Cerebellar cortex (tissue), 1 donor: ENCODE measurements at regions not wholly inside any gene's neighbourhood (a gene's known extent, or its start where the extent isn't known, plus 50 kb on each side); places are given as distances from the start of the nearest gene placed in this dataset.

Experiments used
- DNase-seq: peaks from one replicate; pipeline ENCODE4 v3.0.0-alpha.2; 2015; ENCODE audit warnings: low spot score

DNA sequence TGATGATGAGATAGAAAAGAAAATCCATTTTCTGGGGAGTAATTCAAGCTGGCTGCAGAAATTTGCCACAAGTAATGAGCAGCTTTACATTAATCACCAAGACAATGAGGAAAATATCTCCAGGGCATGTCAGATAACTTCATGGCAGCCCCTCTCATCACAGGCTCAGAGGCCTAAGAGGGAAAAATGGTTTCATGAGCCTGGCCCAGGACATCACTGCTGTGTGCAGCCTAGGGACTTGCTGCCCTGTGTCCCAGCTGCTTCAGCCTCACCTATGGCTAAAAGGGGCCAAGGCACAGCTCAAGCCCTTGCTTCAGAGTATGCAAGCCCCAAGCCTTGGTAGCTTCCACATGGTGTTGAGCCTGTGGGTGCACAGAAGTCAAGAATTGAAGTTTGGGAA lies 161.7 kb downstream of the OPA1 start:
- DNase-seq: no peak

DNA sequence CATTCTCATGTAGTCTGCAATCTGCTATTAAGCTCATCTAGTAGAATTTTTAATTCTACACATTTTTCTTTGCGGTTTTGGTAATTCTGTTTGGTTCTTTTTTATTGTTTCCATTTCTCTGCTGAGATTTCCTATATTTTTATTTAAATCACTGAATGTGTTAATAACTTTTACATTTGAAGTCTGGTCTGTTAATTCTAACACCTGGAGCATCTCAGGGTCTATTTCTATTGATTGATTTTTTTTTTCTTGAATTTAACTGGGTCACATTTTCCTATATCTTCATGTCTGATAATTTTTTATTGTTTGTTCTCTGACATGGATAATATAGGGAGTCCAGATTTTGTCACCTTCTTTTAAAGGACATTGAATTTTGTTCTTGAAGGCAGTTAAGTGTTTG lies 163.5 kb downstream of the OPA1 start:
- DNase-seq: no peak

DNA sequence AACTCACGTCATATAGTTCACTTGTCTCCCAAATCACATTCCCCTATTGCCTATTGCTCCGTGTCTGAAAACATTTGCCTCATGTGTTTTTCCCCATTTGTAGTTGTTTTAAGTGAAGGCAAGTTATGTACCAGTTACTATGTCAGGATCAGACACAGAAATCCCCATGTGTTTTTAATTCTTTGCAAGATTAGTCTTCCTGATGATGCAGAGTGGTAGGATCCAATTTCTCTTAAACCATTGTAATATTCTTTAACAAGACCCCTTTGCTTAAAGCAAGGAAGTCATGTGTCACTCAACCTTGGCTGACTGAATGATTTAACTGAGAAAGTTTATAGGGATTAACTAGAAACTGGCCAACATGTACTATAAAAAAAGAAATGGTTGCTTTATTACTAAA lies 164.4 kb downstream of the OPA1 start:
- DNase-seq: no peak

DNA sequence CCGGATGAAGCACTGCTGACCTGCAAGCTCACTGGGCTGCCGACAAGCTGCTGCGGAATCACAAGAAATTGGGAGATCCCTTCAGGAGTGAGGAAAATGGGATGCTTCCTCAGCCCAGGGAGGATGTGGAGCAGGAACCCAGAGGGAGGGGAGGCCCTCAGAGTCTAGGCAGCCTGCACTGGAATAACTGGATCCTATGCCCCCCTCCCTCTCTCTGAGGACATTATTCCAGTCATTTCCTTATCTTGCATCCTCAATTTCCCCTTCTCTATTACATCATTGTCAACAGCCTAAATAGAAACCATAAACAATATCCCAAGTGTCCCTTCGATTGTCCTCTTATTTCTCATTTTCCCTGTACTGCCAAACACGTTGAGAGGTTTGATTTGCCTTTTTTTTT lies 169.0 kb downstream of the OPA1 start:
- no peak for DNase-seq

DNA sequence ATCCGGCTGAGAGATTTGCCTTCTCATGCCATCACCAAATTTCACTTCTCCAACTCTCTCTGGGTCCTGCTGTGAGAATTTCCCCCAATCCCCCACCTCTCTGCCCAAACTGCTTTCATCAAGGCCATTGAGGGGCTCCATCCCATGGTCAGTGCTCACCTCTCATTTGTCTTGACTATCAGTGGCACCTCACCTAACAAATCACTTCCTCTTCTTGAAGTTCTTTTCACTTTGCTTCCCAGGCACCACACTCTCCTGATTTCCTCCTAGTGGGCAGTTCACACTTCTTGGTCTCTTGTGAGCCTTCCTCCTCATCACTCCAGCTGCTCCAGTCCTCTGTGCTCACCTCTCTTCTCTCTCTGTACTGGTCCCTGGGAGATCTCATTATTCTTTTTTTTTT lies 169.6 kb downstream of the OPA1 start:
- no peak for DNase-seq

DNA sequence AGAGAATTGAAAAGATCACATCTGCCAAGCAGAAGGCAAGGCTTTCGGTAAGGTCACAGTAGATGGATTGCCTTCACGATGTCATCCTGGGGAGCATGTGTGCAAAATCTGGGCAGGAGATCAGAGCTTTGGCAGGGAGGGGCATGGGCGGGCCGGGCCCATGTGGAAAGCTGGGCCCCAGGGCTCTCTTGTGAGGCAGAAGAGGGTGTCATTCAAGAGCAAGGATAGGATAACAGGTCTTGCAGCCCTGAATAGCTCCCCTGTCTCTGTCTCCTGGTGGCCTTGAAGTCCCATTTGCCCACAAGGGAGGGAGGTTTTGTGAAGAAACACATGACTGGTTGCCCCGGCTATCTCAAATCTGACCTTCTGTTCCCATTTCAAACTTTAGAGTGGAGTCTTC lies 172.0 kb downstream of the OPA1 start:
- no peak for DNase-seq

DNA sequence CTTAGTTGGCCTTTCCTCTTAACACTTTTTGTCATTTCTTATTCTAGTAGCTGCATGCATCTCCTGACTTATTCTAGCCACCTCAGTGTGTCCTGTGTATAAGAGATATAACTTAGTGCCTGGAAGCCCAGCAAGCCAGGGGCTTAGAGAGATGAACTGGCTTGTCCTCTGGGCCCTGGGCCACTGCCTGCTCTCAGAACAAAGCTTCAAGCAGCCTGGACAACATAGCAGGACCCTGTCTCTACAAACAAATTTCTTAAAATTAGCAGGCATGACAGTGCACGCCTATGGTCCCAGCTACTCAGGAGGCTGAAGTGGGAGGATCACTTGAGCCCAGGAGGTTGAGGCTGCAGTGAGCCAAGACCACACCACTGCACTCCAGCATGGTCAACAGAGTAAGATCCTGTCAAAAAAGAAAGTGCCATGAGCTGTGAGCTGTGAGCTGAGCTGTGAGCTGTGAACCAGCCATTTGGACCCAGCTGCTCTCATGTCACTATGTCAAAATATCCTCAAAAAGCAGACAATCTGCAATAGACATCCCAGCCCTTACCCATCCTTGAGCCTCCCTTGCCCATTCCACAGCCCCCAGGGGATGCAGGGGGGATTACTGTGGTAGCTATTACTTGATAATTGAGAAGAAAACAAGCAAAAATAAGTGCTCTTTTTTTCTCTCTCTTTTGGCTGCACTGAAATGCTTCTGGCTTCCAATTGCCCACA lies 174.5 kb downstream of the OPA1 start:
- no peak for DNase-seq

DNA sequence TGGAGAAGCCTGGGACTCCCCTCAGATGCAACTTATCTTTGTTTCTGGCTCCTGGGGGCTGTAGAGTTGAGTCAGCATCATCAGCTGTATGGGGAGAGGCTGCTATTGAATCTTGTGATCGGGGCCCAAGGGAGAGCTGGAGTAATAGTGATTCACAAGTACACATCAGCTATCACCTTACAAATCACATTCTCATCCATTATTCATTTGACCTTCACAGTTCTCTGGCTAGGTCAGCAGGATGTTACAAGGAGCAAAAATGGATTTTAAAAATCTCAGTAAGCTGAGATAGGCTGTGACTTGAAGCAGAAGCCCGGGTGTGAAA lies 175.0 kb downstream of the OPA1 start:
- no peak for DNase-seq

DNA sequence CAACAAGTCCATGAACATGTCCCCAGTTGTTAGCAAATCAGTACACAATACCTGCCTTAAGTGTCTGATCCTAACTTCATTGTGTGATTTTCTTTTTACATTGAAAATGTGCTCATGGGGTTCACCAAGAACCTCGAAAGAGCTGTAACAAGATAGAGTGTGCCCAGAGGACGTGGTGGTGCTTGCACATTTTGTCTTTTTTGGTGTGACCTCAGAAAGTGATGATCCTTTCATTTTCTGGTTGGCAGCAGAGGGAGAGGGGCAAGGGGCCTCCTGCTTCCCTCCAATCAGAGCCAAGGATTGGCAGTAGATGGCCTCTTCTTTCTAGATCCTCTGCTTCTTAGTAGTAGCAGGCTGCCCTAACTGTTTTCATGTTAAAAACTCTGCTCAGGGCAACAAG lies 176.4 kb downstream of the OPA1 start:
- no peak for DNase-seq

DNA sequence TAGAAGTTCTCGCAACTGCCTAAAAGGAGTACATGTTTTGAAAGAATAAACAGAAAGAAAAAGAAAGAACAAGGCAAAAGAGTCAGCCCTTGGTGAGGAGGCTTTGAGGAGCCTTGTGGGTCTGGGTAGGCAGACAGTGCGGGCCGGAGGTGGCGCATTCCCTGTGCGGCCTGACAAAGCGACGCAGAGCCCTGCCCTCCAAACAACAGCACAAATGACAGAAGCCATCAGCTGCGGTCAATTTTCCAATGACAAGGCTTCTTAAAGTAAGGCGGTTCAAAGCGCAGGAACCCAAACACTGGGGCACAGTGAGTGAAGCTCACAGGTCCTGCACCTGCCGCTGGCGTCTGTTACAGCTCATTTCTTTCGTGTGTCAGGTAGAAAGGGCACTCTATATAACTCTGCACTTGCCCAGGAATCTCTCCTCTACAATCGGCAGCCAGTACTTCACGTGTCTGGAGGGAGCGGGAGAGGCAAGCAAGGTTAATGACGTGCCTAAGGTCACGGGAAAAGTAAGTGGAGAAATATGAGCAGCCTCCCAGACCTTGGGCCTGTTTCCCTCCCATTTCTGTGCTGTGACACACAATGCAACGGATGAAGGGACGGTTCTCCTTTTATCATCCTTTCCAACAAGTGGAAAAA lies 178.1 kb downstream of the OPA1 start:
- DNase-seq: no peak

DNA sequence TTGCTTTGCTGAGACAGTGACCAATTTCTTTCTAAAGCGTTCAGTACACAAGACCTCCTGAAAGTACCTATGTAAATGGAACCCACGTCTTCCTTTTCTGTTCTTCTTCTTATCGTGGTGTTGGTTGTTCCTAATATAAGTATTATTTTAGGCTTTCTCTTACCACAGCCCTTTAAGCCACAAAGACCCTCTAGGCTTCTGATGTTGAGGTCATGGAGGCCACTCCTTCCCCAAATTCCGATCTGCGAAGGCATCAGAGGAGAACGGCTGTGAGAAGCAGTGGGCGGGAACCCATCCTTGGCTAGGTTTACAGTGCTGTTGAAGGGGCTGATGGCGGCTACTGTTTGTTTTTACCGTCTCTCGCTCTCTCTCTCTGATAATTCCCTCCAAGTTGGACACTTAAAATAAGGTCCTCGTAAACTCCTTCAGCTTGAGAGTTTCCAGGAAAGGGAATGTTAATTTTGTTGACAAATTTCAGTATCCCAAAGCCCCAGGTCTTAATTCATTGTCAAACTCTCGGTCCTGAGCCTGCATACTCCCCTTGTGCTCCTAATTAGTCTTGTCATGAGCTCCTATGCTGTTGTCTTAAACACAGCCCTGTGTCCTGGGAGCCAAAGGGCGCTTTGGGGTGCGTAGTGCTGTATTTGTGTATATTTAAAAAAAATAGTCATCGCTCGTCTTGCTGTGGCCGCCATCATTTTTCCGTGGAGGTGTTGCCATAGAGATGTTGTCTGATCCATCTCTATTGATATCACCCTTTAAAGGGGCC lies 178.8 kb downstream of the OPA1 start:
- DNase-seq: no peak

DNA sequence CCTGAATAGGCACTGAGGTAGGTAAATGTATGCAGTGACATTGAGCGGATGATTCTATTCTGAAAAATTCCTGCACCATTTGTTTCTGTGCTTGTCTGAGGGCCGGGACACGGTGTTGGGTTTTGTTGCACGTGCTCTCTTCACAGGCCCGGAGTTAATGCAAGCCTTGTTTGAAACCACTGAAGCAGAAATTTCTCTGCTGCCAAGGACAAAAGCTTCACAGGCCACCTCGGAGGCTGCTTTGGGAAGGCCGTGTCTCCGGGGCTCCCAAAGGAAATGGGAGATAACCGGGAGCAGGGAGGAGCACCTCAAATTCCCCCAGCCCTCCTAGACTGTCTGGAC lies 179.4 kb downstream of the OPA1 start:
- DNase-seq: no peak

DNA sequence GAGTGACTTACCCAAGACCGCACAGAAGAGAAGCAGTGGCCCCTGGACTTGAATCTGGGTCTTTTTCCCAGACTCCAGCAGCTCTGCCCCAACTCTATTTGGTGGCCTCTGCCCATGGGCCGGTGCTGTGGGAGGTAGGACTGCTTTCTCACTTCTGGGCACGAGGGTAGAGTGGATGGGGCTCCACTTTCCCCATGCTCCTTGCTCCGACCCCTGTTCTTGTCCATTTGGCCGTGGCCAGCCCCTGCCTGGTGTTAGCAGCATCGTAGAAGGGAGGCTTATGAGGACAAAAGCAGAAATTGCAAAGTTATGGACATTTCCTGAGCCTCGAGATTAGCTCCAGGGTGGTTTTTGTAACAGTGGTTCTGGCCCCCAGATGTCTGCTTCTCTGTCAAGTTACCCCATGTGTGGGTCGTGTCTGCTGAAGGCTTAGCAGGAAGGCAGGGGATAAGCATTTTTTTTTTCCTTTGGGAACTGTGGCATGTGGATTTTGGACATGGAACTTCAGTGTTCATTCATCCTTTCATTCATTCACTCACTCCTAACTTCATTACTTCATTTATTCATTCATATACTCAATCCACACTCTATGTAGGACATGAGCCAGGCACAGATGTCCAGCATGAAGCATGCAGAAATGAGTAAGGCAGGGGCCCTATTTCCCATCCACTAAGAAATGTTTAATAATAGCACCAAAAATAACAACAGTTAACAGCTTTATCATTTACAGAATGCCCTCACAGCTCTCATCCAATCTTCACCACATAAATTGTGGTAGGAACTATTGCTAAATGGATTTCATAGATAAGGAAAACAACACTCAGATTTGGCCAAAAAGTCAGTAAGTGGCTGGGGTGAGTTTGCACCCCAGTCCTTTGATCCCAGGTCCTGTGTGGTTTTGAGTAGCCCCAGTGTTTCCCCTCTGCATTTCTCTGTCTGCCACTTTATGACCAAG lies 180.5 kb downstream of the OPA1 start:
- DNase-seq: no peak

DNA sequence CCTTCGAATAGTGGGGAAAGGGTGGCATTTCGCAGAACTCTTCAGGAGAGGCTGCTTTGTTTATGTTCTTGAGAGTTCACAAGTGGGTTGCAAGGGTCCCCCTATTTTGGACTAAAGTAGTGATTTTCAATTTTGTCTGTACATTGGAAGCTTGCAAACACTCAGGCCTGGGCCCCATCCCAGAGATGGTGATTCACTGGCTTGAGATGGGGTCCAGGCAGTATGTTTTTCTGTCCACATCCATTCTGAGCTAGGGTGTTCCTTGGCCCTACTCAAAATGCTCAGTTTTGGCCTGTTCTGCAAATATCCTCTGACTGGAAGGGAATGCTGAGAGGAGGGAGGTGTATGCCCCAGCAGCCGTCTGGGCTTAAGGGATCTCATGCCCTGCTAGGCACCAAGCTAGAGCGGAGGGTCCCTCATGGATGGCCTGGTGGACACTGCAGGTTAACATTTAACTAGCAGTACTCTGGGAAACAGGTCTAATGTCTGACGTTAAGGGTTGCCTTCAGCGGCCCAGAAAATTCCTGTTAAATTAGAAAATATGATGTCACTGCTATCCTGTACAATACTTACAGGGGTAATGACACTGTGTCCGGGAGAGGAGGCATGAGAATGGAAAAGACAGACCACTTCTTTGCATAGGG lies 181.4 kb downstream of the OPA1 start:
- DNase-seq: no peak

DNA sequence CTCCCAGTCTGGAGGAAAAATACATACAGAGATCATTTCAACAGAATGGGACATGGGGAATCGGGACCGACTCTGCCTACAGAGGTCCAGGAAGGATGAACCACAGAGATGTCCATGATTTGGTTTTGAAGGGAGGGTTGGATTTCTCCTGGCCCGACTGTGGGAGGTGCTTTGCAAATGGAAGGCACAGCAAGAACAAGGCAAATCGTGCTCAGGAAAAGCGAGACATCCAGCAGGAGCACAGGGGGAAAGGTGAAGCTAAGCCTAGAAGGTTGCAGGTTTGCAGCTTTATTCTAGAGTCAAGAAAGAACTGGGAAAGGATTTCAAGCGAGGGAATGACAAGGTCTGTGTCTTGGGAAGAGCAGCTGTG lies 181.9 kb downstream of the OPA1 start:
- DNase-seq: no peak

DNA sequence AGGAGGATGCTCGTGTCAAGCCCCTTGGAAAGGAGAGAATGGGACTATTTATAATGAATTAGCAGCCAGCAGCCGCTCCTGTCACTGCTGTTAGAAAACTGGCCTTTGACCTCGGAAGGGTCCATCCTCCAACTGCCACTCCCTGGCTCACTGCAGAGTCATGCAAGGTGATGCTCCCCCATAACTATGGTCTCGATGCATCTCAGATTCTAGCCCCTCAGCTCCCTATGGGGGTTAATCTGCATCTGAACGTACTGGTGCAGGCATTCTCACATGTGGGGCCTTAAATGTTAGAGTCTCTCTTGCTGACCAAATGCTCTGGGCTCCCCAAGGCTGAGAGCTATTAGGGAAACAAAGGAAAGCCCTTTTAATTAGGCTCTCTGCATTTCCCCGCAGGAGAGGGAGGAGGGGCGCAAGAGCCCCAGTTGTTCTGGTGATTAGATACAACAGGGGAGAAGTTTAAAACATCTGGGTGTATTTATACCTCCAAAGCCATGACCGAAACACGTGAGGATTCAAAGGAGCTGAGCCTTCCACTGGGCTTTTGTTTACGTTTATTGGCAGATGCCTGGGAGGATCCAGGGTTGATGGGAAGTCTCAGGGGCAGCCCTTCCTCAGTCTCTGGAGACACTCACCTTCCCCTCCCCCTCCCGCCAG lies 182.5 kb downstream of the OPA1 start:
- no peak for DNase-seq

DNA sequence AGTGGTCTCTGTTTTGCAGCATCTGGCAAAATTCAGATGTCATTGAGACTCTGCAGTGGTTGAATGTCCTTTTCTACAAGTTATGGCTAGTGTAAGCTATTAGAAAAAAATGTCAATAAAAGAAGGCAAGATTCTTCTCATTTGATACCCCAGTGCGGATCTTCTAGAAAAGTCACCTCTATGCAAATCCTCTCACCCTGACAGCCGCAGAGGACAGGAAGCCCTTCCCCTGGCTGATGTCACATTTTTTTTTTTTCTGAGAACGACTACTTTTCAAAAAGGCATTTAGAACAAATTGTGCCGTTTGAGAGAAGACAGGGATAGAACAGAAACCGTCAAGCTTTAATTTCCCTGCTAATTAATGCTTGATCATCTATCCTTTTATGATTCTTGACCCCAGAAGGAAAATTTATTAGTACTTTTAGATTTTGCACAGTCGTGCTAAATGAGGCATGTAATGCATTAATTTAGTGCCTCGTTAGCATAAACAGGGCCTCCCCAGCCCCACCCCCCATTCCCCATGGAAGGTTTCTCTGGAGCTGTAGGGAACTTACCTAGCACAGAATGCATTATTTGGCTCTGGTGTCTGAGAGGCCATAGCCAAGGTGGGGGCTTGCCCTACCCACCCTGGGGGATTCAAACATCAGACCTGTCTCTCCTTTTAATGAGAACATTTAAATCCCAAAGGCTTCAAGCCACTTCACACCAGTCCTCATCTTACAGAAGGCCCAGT lies 183.8 kb downstream of the OPA1 start:
- DNase-seq: no peak

DNA sequence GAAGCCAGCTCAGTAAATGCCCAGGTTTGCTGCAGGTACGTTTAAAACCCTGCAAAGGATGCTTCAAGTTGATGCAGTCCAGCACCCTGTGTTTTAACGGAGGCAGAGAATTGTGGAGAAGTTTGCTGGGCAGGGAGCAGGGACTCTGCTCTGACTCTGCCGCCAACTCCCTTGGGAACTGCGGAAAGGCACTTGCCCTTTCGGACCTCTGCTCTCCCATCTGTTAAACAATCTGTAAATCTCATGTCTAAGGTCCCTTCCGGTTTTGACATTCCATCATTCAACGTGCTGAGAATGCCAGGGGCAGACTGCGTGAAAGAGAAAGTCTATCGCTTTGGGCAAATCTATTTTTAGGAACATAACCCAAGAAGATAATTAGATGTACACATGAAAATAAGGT lies 184.5 kb downstream of the OPA1 start:
- DNase-seq: no peak

DNA sequence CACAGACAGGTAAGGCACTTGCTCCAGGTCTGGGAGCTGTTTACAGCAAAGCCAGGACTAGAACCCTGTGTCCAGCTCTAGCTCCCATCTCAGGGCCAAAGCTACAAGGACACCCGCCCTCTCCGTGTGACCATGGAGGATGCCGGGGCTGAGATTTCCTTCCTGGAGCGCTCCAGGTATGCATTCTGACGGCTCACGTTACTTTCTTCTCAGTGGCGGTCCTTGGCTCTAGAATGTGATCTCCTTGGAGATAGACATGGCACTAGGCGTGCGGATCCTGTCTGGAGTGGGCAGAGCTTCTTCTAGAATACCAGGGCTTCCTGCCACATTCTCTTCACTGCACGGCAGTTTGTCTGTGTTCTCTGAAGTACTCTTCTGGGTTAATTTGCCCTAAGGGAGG lies 185.7 kb downstream of the OPA1 start:
- DNase-seq: no peak

DNA sequence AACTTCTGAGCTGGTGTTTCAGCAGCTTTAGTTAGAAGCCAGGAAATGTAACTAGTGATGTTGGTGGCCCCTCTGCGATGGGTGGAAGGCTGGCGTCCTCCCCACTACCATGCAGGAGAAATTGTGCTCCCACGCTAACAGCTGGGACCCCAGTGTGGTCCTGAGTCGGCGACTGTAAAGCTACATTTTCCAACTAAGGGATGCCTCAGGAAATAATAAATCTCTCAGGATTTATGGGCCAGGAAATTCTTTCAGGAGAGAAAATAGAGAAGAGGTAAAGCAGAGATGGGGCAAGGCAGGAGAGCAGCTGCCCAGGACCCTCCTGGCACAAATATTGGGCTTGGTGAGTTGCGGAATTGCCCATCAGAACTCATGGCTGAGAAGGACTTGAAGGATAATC lies 186.9 kb downstream of the OPA1 start:
- DNase-seq: no peak

DNA sequence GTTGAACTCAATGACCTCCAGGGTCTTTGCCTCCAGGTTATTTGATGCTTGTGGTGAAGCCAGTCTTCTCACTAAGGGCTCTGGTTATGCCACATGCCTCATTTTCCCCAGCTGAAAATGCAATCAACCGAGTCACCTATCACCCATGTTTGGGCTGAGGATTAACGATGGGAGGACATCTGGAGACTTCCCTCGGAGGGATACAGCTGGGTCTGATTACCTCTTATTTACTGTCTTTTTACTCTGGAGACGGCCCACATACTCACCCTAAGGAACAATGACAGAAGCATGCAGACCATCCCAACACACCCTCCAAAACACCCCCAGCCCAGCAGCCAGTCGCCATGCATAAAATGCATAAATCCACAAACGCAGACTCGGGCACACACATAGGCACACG lies 187.4 kb downstream of the OPA1 start:
- no peak for DNase-seq
